ENCODE measurements at regions not wholly inside any gene's neighbourhood (a gene's known extent, or its start where the extent isn't known, plus 50 kb on each side); places are given as distances from the start of the nearest gene placed in this dataset.
"Not testable (repeated sequence)": the region's sequence is repeated elsewhere in the genome, so short reads cannot be mapped to it uniquely, and the experiment has no call there.

- DNase-seq (ENCODE audit: low read depth): no peak
Observed at GRCh38 chr3:95476534-95476933, 1337.9 kb upstream of the EPHA6 start.

- DNase-seq (ENCODE audit: low read depth): no peak
Observed at GRCh38 chr3:95506174-95506573, 1308.2 kb upstream of the EPHA6 start.

GRCh38 chr3:95508124-95508523 lies 1306.3 kb upstream of the EPHA6 start:
- DNase-seq (ENCODE audit: low read depth): no peak

- no peak for DNase-seq (ENCODE audit: low read depth)
Observed at GRCh38 chr3:95511828-95512227, 1302.6 kb upstream of the EPHA6 start.

- no peak for DNase-seq (ENCODE audit: low read depth)
Observed at GRCh38 chr3:95514260-95514659, 1300.1 kb upstream of the EPHA6 start.

GRCh38 chr3:95521396-95521795 lies 1293.0 kb upstream of the EPHA6 start:
- DNase-seq (ENCODE audit: low read depth): no peak

GRCh38 chr3:95522449-95522848 lies 1291.9 kb upstream of the EPHA6 start:
- no peak for DNase-seq (ENCODE audit: low read depth)

- no peak for DNase-seq (ENCODE audit: low read depth)
Observed at GRCh38 chr3:95539950-95540483, 1274.4 kb upstream of the EPHA6 start.

GRCh38 chr3:95565502-95565901 lies 1248.9 kb upstream of the EPHA6 start:
- no peak for DNase-seq (ENCODE audit: low read depth)

GRCh38 chr3:95567346-95567745 lies 1247.0 kb upstream of the EPHA6 start:
- no peak for DNase-seq (ENCODE audit: low read depth)

- DNase-seq (ENCODE audit: low read depth): no peak
Observed at GRCh38 chr3:95586754-95587153, 1227.6 kb upstream of the EPHA6 start.

- DNase-seq (ENCODE audit: low read depth): not testable (repeated sequence)
Observed at GRCh38 chr3:95587641-95588040, 1226.8 kb upstream of the EPHA6 start.

GRCh38 chr3:95588473-95588872 lies 1225.9 kb upstream of the EPHA6 start:
- no peak for DNase-seq (ENCODE audit: low read depth)

- DNase-seq (ENCODE audit: low read depth): no peak
Observed at GRCh38 chr3:95595416-95596075, 1218.8 kb upstream of the EPHA6 start.

GRCh38 chr3:95607926-95608325 lies 1206.5 kb upstream of the EPHA6 start:
- no peak for DNase-seq (ENCODE audit: low read depth)

GRCh38 chr3:95609411-95609810 lies 1205.0 kb upstream of the EPHA6 start:
- no peak for DNase-seq (ENCODE audit: low read depth)

GRCh38 chr3:95612611-95613010 lies 1201.8 kb upstream of the EPHA6 start:
- DNase-seq (ENCODE audit: low read depth): no peak

GRCh38 chr3:95613993-95614392 lies 1200.4 kb upstream of the EPHA6 start:
- DNase-seq (ENCODE audit: low read depth): no peak

GRCh38 chr3:95615592-95616310 lies 1198.6 kb upstream of the EPHA6 start:
- no peak for DNase-seq (ENCODE audit: low read depth)

GRCh38 chr3:95626107-95626506 lies 1188.3 kb upstream of the EPHA6 start:
- DNase-seq (ENCODE audit: low read depth): no peak

GRCh38 chr3:95627293-95627692 lies 1187.1 kb upstream of the EPHA6 start:
- no peak for DNase-seq (ENCODE audit: low read depth)

GRCh38 chr3:95627697-95628096 lies 1186.7 kb upstream of the EPHA6 start:
- DNase-seq (ENCODE audit: low read depth): no peak

GRCh38 chr3:95629802-95630201 lies 1184.6 kb upstream of the EPHA6 start:
- no peak for DNase-seq (ENCODE audit: low read depth)

- no peak for DNase-seq (ENCODE audit: low read depth)
Observed at GRCh38 chr3:95645291-95645690, 1169.1 kb upstream of the EPHA6 start.

All from activated T-helper 1 cell treated with Interleukin-2 at 50 U/mL for 16 hours (primary cell).